ENCODE measurements at regions not wholly inside any gene's neighbourhood (a gene's known extent, or its start where the extent isn't known, plus 50 kb on each side); places are given as distances from the start of the nearest gene placed in this dataset.

DNA sequence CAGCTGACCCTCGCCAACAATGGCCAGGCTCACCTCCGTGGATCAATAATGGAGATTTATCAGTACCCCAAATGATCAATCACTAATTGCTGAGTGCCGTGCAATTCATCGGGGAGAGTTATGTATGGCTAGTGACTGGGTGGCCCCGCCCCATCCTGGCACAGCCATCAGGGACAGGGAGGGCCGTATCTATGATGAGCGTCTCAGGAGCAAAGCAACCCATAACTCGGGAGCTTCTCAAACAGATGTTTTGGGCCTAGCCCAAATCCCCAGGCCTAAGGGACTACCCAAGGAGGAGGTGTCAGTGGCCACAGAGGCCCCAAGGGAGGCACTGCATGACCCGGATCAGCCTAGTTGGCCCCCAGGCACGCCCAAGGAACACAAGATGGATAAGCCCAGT, 180.0 kb upstream of the LINGO1 start:
- no peak for TF ChIP-seq CTCF (IDR thresholded peaks at IDR 0.05)
- TF ChIP-seq POLR2AphosphoS5 (IDR thresholded peaks at IDR 0.05) = no peak
